ENCODE measurements at regions not wholly inside any gene's neighbourhood (a gene's known extent, or its start where the extent isn't known, plus 50 kb on each side); places are given as distances from the start of the nearest gene placed in this dataset.

- no peak for TF ChIP-seq REST (IDR thresholded peaks at IDR 0.05)
- no peak for TF ChIP-seq CTCF (IDR thresholded peaks at IDR 0.05; ENCODE audit: low read depth, low read length, missing input control)
- TF ChIP-seq ZBTB33 (IDR thresholded peaks at IDR 0.05), result no peak
- TF ChIP-seq MAX (IDR thresholded peaks at IDR 0.05), result no peak
- no peak for TF ChIP-seq JUND (IDR thresholded peaks at IDR 0.05)
- TF ChIP-seq RXRA (IDR thresholded peaks at IDR 0.05), result no peak
- no peak for TF ChIP-seq TAF1 (conservative IDR thresholded peaks at IDR 0.05)
- TF ChIP-seq FOXA2 (IDR thresholded peaks at IDR 0.05), result no peak
- TF ChIP-seq SP1 (IDR thresholded peaks at IDR 0.05), result no peak
- no peak for TF ChIP-seq RAD21 (IDR thresholded peaks at IDR 0.05)
- no peak for TF ChIP-seq ATF3 (IDR thresholded peaks at IDR 0.05)
Measured at GRCh38 chr3:73884361-73884760, 259.6 kb upstream of the PDZRN3 start.
